HepG2 (cell line): ENCODE measurements at regions not wholly inside any gene's neighbourhood (a gene's known extent, or its start where the extent isn't known, plus 50 kb on each side); places are given as distances from the start of the nearest gene placed in this dataset.

Experiments used
- ATAC-seq: fragments of 200-7000 bp; cut with Tn5 transposase; 3 replicates; pipeline ENCODE4 v1.9.1; 2020; ENCODE audit warnings: mild to moderate bottlenecking, moderate library complexity
- BruUV-seq: library from RNA; stranded (reverse); fragments of 400-500 nt; replicated peaks from 2 replicates; lab custom pipeline; 2021; lab: Mats Ljungman, UMichigan
- CTCF ChIA-PET: fragments of 300-600 bp; formaldehyde crosslinking; extraction: SDS; loops from one replicate; lab custom pipeline; 2021; ENCODE audit warnings: low total read pairs, inconsistent platforms, low intra/inter-chr PET ratio; lab: Yijun Ruan, JAX
- POLR2A ChIA-PET: fragments of 350-600 bp; sonication (Branson Sonifier 250); formaldehyde crosslinking; loops from one replicate; lab custom pipeline; 2020; ENCODE audit warnings: antibody characterized with exemption, inconsistent platforms; lab: Yijun Ruan, JAX
- DNase-seq: peaks from one replicate; pipeline ENCODE4 v3.0.0-alpha.2; 2015; ENCODE audit warnings: low spot score
- FAIRE-seq: peaks from 3 replicates; lab custom pipeline; 2011; peaks lifted over from hg19 to GRCh38; lab: Jason Lieb, UNC
- H2AFZ ChIP-seq: one replicate; pipeline ENCODE4 v1.6.1; 2011; ENCODE audit warnings: low read length, inconsistent platforms
- H3K27ac ChIP-seq: fragments of 300-600 bp; 3 replicates; pipeline ENCODE4 v1.8.0; 2011; ENCODE audit warnings: mixed run types, mild to moderate bottlenecking, mixed read lengths, low read length, inconsistent platforms; ENCODE audit not compliant: insufficient read depth; ENCODE audit errors: extremely low read length
- H3K27me3 ChIP-seq, 2 experiments: fragments of 200-600 bp in 1 of 2; 2 replicates in 1 of 2; 3 replicates in 1 of 2; pipeline versions ENCODE4 v1.6.0 to v1.8.0; 2011; ENCODE audit warnings: low read length in 2 of 2, mild to moderate bottlenecking in 2 of 2, moderate library complexity in 2 of 2, inconsistent platforms in 1 of 2; ENCODE audit not compliant: insufficient read depth in 2 of 2, control insufficient read depth in 1 of 2
- H3K36me3 ChIP-seq, 2 experiments: fragments of 200-600 bp in 1 of 2; replicated peaks in 1 of 2; 2 replicates in 1 of 2; 3 replicates in 1 of 2; pipeline versions ENCODE4 v1.5.1 to v1.8.0; 2011; ENCODE audit warnings: low read length in 2 of 2, inconsistent platforms in 1 of 2; ENCODE audit not compliant: insufficient read depth in 2 of 2, control insufficient read depth in 1 of 2
- H3K4me1 ChIP-seq: 2 replicates; pipeline ENCODE4 v1.5.1; 2012; ENCODE audit warnings: low read length, inconsistent platforms; ENCODE audit not compliant: insufficient read depth
- H3K4me2 ChIP-seq: 2 replicates; pipeline ENCODE4 v1.6.0; 2011; ENCODE audit warnings: low read depth, low read length, inconsistent platforms
- H3K4me3 ChIP-seq, 3 experiments: fragments of 200-600 bp in 1 of 3; sonication (generic), shearing (Covaris generic) in 1 of 3; replicated peaks in 1 of 3; 2 replicates each; pipeline ENCODE4 v1.5.1; 2011 to 2016; ENCODE audit warnings: low read length in 3 of 3, inconsistent platforms in 2 of 3, low read depth in 2 of 3, mild to moderate bottlenecking in 2 of 3, control low read depth in 1 of 3, mixed read lengths in 1 of 3; ENCODE audit not compliant: insufficient read depth in 1 of 3
- H3K79me2 ChIP-seq: one replicate; pipeline ENCODE4 v1.6.1; 2011; ENCODE audit warnings: low read length, inconsistent platforms; ENCODE audit not compliant: insufficient read depth
- H3K9ac ChIP-seq: 2 replicates; pipeline ENCODE4 v1.6.0; 2011; ENCODE audit warnings: mild to moderate bottlenecking, low read depth, low read length, inconsistent platforms; ENCODE audit not compliant: insufficient read depth
- H3K9me3 ChIP-seq: 2 replicates; pipeline ENCODE4 v1.5.1; 2012; ENCODE audit warnings: mild to moderate bottlenecking, low read length
- H4K20me1 ChIP-seq: 2 replicates; pipeline ENCODE4 v1.6.0; 2011; ENCODE audit warnings: inconsistent platforms, mild to moderate bottlenecking, low read length, moderate library complexity; ENCODE audit not compliant: insufficient read depth
- CREM ChIP-seq, 2 experiments: sonication (generic) in 1 of 2; formaldehyde crosslinking in 1 of 2; IDR thresholded peaks; 2 replicates each; pipeline versions ENCODE4 v1.4.0 to v1.6.1; 2016 to 2020; ENCODE audit warnings: antibody characterized with exemption in 1 of 2, mild to moderate bottlenecking in 1 of 2, missing genetic modification reagents in 1 of 2
- GATAD2A ChIP-seq: IDR thresholded peaks from 2 replicates; pipeline ENCODE4 v1.6.1; 2016
- HNRNPK ChIP-seq: fragments of 200-400 bp; formaldehyde crosslinking; IDR thresholded peaks from 2 replicates; pipeline ENCODE4 v1.6.1; 2018; ENCODE audit warnings: low read length, low read depth, moderate library complexity, mild to moderate bottlenecking; ENCODE audit not compliant: poor library complexity, severe bottlenecking
- PHB2 ChIP-seq: fragments of 450-650 bp; IDR thresholded peaks from 2 replicates; pipeline ENCODE4 v1.6.1; 2018; ENCODE audit not compliant: partially characterized antibody
- ZFP37 ChIP-seq: sonication (generic); formaldehyde crosslinking; IDR thresholded peaks from 2 replicates; pipeline ENCODE4 v1.4.0; 2020; ENCODE audit warnings: missing genetic modification reagents, borderline replicate concordance
- ZFP41 ChIP-seq: sonication (generic); formaldehyde crosslinking; IDR thresholded peaks from 2 replicates; pipeline ENCODE4 v1.4.0; 2020; ENCODE audit warnings: mild to moderate bottlenecking, missing genetic modification reagents, borderline replicate concordance
- ZFP62 ChIP-seq: sonication (generic); formaldehyde crosslinking; IDR thresholded peaks from 2 replicates; pipeline ENCODE4 v1.4.0; 2020; ENCODE audit warnings: missing genetic modification reagents
- ZMAT3 ChIP-seq: sonication (generic); formaldehyde crosslinking; conservative IDR thresholded peaks from 2 replicates; pipeline ENCODE4 v1.7.0; 2021; ENCODE audit warnings: missing genetic modification reagents
- ZNF20 ChIP-seq: sonication (generic); formaldehyde crosslinking; IDR thresholded peaks from 2 replicates; pipeline ENCODE4 v1.4.0; 2020; ENCODE audit warnings: mild to moderate bottlenecking, moderate library complexity, missing genetic modification reagents
- ZNF235 ChIP-seq: sonication (generic); formaldehyde crosslinking; IDR thresholded peaks from 2 replicates; pipeline ENCODE4 v1.8.1; 2023; ENCODE audit warnings: mild to moderate bottlenecking, missing genetic modification reagents, borderline replicate concordance
- ZNF30 ChIP-seq: sonication (generic); formaldehyde crosslinking; IDR thresholded peaks from 2 replicates; pipeline ENCODE4 v1.5.0; 2020; ENCODE audit warnings: mild to moderate bottlenecking, missing genetic modification reagents
- ZNF343 ChIP-seq: sonication (generic); formaldehyde crosslinking; IDR thresholded peaks from 2 replicates; pipeline ENCODE4 v1.4.0; 2020; ENCODE audit warnings: mild to moderate bottlenecking, missing genetic modification reagents
- ZNF446 ChIP-seq: sonication (generic); formaldehyde crosslinking; IDR thresholded peaks from 2 replicates; pipeline ENCODE4 v1.5.0; 2020; ENCODE audit warnings: mild to moderate bottlenecking, missing genetic modification reagents
- ZNF570 ChIP-seq: sonication (generic); formaldehyde crosslinking; IDR thresholded peaks from 2 replicates; pipeline ENCODE4 v1.4.0; 2020; ENCODE audit warnings: mild to moderate bottlenecking, missing genetic modification reagents, borderline replicate concordance
- ZNF790 ChIP-seq: sonication (generic); formaldehyde crosslinking; IDR thresholded peaks from 2 replicates; pipeline ENCODE4 v1.8.0; 2022; ENCODE audit warnings: missing genetic modification reagents, mild to moderate bottlenecking, borderline replicate concordance
- ZNF878 ChIP-seq: sonication (generic); formaldehyde crosslinking; IDR thresholded peaks from 2 replicates; pipeline ENCODE4 v1.8.1; 2023; ENCODE audit warnings: mild to moderate bottlenecking, missing genetic modification reagents, moderate library complexity
- WGBS: methylation state at CpG from one replicate; pipeline ENCODE4 v1.1.6; 2017; ENCODE audit warnings: low lambda C conversion rate; 5-methylcytosine and 5-hydroxymethylcytosine counted together
- in situ Hi-C: cut with HindIII; loops from 2 replicates; pipeline ENCODE4 v1.10.0; 2017; ENCODE audit warnings: low pct_unique_long_range_greater_than_20kb; ENCODE audit not compliant: extremely low pct_ligation_motif_present
- intact Hi-C: fragments of 100-400 bp; cut with micrococcal nuclease; formaldehyde crosslinking; loops from one replicate; pipeline ENCODE4 v1.10.0; 2022; ENCODE audit not compliant: unreplicated experiment
- TF ChIP-seq, protein P1 (sequence below): sonication (generic); formaldehyde crosslinking; IDR thresholded peaks from 2 replicates; pipeline ENCODE4 v1.4.0; 2020; ENCODE audit warnings: missing genetic modification reagents, mild to moderate bottlenecking, borderline replicate concordance
- TF ChIP-seq, protein P2 (sequence below): sonication (generic); formaldehyde crosslinking; IDR thresholded peaks from 2 replicates; pipeline ENCODE4 v1.5.0; 2020; ENCODE audit warnings: mild to moderate bottlenecking, missing genetic modification reagents, moderate library complexity
- TF ChIP-seq, protein P3 (sequence below): sonication (generic); formaldehyde crosslinking; IDR thresholded peaks from 2 replicates; pipeline ENCODE4 v1.4.0; 2020; ENCODE audit warnings: mild to moderate bottlenecking, missing genetic modification reagents

- TF ChIP-seq CREM (IDR thresholded peaks at IDR 0.05) (no peak), CREM (CRISPR knock-in tag; IDR thresholded peaks at IDR 0.05) (no peak)
Measured at GRCh38 chr16:19967561-19967960, 82.9 kb upstream of the GPRC5B start (continued).

DNA sequence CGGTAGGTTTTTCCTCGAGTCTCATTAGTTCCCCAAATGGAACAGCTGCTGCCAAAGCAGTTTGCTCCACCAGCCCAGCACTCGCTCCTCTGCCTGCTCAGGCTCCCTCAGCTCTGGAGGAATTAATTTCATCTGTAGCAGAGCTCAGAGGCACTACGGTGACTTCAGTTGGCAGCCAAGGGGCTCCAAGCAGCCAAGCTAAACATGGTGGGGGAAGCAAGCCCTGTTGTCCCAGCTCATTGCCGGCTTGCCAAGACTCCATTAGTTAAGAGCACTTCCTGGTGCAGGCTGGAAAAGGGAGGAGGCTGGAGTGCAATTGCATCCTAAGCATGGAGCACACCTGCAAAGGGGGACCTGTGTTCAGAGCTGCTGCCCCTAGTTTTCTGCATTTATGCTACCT lies 78.7 kb upstream of the GPRC5B start:
- no peak for DNase-seq
- H3K27ac ChIP-seq = no peak overlapping the region
- H4K20me1 ChIP-seq = no peaks in the 10 kb centered on the region
- 27% methylated on average over 5 of the region's 5 CpGs for WGBS
- intact Hi-C loops (no loop called here), in situ Hi-C loops (no loop called here)
- no peak for ATAC-seq
- no peaks in the 10 kb centered on the region for H3K9me3 ChIP-seq
- no peak overlapping the region for H3K9ac ChIP-seq
- POLR2A ChIA-PET = no interaction called here
- H3K4me3 ChIP-seq = no peak overlapping the region
- H3K4me1 ChIP-seq = no peaks in the 10 kb centered on the region
- BruUV-seq = no TSS peak
- no peak for FAIRE-seq
- H3K36me3 ChIP-seq = no peaks in the 10 kb centered on the region
- TF ChIP-seq ZNF343 (CRISPR knock-in tag) = no peak
- TF ChIP-seq, protein P1, sequence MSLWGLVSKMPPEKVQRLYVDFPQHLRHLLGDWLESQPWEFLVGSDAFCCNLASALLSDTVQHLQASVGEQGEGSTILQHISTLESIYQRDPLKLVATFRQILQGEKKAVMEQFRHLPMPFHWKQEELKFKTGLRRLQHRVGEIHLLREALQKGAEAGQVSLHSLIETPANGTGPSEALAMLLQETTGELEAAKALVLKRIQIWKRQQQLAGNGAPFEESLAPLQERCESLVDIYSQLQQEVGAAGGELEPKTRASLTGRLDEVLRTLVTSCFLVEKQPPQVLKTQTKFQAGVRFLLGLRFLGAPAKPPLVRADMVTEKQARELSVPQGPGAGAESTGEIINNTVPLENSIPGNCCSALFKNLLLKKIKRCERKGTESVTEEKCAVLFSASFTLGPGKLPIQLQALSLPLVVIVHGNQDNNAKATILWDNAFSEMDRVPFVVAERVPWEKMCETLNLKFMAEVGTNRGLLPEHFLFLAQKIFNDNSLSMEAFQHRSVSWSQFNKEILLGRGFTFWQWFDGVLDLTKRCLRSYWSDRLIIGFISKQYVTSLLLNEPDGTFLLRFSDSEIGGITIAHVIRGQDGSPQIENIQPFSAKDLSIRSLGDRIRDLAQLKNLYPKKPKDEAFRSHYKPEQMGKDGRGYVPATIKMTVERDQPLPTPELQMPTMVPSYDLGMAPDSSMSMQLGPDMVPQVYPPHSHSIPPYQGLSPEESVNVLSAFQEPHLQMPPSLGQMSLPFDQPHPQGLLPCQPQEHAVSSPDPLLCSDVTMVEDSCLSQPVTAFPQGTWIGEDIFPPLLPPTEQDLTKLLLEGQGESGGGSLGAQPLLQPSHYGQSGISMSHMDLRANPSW (CRISPR knock-in tag) = no peak
- TF ChIP-seq ZNF30 (CRISPR knock-in tag) = no peak
- TF ChIP-seq ZNF878 (CRISPR knock-in tag) = no peak
- no peak for TF ChIP-seq ZNF570 (CRISPR knock-in tag)
- TF ChIP-seq, protein P2, sequence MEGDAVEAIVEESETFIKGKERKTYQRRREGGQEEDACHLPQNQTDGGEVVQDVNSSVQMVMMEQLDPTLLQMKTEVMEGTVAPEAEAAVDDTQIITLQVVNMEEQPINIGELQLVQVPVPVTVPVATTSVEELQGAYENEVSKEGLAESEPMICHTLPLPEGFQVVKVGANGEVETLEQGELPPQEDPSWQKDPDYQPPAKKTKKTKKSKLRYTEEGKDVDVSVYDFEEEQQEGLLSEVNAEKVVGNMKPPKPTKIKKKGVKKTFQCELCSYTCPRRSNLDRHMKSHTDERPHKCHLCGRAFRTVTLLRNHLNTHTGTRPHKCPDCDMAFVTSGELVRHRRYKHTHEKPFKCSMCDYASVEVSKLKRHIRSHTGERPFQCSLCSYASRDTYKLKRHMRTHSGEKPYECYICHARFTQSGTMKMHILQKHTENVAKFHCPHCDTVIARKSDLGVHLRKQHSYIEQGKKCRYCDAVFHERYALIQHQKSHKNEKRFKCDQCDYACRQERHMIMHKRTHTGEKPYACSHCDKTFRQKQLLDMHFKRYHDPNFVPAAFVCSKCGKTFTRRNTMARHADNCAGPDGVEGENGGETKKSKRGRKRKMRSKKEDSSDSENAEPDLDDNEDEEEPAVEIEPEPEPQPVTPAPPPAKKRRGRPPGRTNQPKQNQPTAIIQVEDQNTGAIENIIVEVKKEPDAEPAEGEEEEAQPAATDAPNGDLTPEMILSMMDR = no peak
- no peak for TF ChIP-seq GATAD2A (CRISPR knock-in tag)
- no peak for TF ChIP-seq ZNF790 (CRISPR knock-in tag)
- no peak for TF ChIP-seq ZNF446 (CRISPR knock-in tag)
- TF ChIP-seq ZFP37 = no peak
- TF ChIP-seq, protein P3, sequence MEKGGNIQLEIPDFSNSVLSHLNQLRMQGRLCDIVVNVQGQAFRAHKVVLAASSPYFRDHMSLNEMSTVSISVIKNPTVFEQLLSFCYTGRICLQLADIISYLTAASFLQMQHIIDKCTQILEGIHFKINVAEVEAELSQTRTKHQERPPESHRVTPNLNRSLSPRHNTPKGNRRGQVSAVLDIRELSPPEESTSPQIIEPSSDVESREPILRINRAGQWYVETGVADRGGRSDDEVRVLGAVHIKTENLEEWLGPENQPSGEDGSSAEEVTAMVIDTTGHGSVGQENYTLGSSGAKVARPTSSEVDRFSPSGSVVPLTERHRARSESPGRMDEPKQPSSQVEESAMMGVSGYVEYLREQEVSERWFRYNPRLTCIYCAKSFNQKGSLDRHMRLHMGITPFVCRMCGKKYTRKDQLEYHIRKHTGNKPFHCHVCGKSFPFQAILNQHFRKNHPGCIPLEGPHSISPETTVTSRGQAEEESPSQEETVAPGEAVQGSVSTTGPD (CRISPR knock-in tag) = no peak
- no peak for TF ChIP-seq ZNF20 (CRISPR knock-in tag)
- TF ChIP-seq HNRNPK = no peak
- no peak for TF ChIP-seq ZMAT3
- TF ChIP-seq PHB2 = no peak
- TF ChIP-seq ZFP41 (CRISPR knock-in tag) = no peak
- TF ChIP-seq ZFP62 (CRISPR knock-in tag) = no peak
- TF ChIP-seq ZNF235 (CRISPR knock-in tag) = no peak
- CTCF ChIA-PET = no interaction called here
- no peak overlapping the region for H2AFZ ChIP-seq
- H3K27me3 ChIP-seq = peaks cover 0 to 12% of the 10 kb centered on the region in 2 experiments; a peak in 4 of 5 replicates
- no peak overlapping the region for H3K4me2 ChIP-seq
- no peaks in the 10 kb centered on the region for H3K79me2 ChIP-seq
